ENCODE measurements at regions not wholly inside any gene's neighbourhood (a gene's known extent, or its start where the extent isn't known, plus 50 kb on each side); places are given as distances from the start of the nearest gene placed in this dataset.

GRCh38 chr4:67229148-67229547 is 316.2 kb downstream of the CENPC start:
- no peak for TF ChIP-seq REST (IDR thresholded peaks at IDR 0.05; ENCODE audit: insufficient replicate concordance, low read depth)
- no peak for TF ChIP-seq POLR2AphosphoS5 (IDR thresholded peaks at IDR 0.05; ENCODE audit: low read depth)
- TF ChIP-seq CTCF (IDR thresholded peaks at IDR 0.05; ENCODE audit: insufficient read depth, low read length) = no peak
- TF ChIP-seq GABPA (IDR thresholded peaks at IDR 0.05; ENCODE audit: low read depth) = no peak
- no peak for TF ChIP-seq SPI1 (IDR thresholded peaks at IDR 0.05; ENCODE audit: borderline replicate concordance, low read depth)
- no peak for DNase-seq (ENCODE audit: low read depth in 1 of 2, low spot score in 1 of 2)
- H3K27ac ChIP-seq (replicated peaks) = no peak overlapping the region
- no peak overlapping the region for H3K4me3 ChIP-seq (replicated peaks; ENCODE audit: insufficient read depth, low read length)
- no peaks in the 10 kb centered on the region for H3K27me3 ChIP-seq (ENCODE audit: insufficient read depth, poor library complexity, severe bottlenecking)

GRCh38 chr4:67220861-67221260 is 324.4 kb downstream of the CENPC start:
- no peak for DNase-seq (ENCODE audit: low read depth in 1 of 2, low spot score in 1 of 2)
- no peak for TF ChIP-seq REST (IDR thresholded peaks at IDR 0.05; ENCODE audit: insufficient replicate concordance, low read depth)
- TF ChIP-seq SPI1 (IDR thresholded peaks at IDR 0.05; ENCODE audit: borderline replicate concordance, low read depth) = no peak
- TF ChIP-seq CTCF (IDR thresholded peaks at IDR 0.05; ENCODE audit: insufficient read depth, low read length) = no peak
- TF ChIP-seq GABPA (IDR thresholded peaks at IDR 0.05; ENCODE audit: low read depth) = no peak
- no peak for TF ChIP-seq POLR2AphosphoS5 (IDR thresholded peaks at IDR 0.05; ENCODE audit: low read depth)
- H3K27ac ChIP-seq (replicated peaks) = no peak overlapping the region
- no peak overlapping the region for H3K4me3 ChIP-seq (replicated peaks; ENCODE audit: insufficient read depth, low read length)
- H3K27me3 ChIP-seq (ENCODE audit: insufficient read depth, poor library complexity, severe bottlenecking) = no peaks in the 10 kb centered on the region

GRCh38 chr4:67218883-67219282 is 326.4 kb downstream of the CENPC start:
- Histone ChIP-seq H3K27ac (replicated peaks) (no peak overlapping the region), H3K4me3 (replicated peaks; ENCODE audit: insufficient read depth, low read length) (no peak overlapping the region), H3K27me3 (ENCODE audit: insufficient read depth, poor library complexity, severe bottlenecking) (no peaks in the 10 kb centered on the region)
- TF ChIP-seq GABPA (IDR thresholded peaks at IDR 0.05; ENCODE audit: low read depth) = no peak
- no peak for TF ChIP-seq SPI1 (IDR thresholded peaks at IDR 0.05; ENCODE audit: borderline replicate concordance, low read depth)
- no peak for TF ChIP-seq CTCF (IDR thresholded peaks at IDR 0.05; ENCODE audit: insufficient read depth, low read length)
- TF ChIP-seq POLR2AphosphoS5 (IDR thresholded peaks at IDR 0.05; ENCODE audit: low read depth) = no peak
- no peak for TF ChIP-seq REST (IDR thresholded peaks at IDR 0.05; ENCODE audit: insufficient replicate concordance, low read depth)
- no peak for DNase-seq (ENCODE audit: low read depth in 1 of 2, low spot score in 1 of 2)

All from HL-60 (cell line).